ENCODE measurements at regions not wholly inside any gene's neighbourhood (a gene's known extent, or its start where the extent isn't known, plus 50 kb on each side); places are given as distances from the start of the nearest gene placed in this dataset.

DNA sequence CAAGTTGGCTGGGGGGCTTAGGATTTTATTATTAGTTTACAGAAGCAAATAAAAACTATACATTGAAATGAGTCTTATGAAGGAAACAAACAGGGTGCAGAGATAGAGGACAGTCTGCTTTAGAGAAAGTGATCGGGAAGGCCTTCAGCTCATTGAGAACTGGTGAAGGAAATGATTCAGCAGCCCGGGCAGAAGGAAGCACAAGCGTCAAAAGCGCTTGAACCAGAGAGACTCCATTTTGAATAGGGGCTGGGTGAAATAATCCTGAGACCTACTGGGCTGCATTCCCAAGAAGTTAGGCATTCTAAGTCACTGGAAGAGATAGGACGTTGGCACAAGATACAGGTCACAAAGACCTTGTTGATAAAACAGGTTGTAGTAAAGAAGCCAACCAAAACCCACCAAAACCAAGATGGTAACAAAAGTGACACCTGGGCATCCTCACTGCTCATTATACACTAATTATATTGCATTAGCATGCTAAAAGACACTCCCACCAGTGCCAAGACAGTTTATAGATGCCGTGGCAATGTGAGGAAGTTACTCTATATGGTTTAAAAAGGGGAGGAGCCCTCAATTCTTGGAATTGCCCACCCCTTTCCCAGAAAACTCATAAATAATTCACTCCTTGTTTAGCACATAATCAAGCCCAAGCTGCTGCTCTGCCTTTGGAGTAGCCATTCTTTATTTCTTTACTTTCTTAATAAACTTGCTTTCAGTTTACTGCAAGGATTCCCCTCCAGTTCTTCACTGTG is 83.1 kb upstream of the MPP7 start:
- TF ChIP-seq, protein P1, sequence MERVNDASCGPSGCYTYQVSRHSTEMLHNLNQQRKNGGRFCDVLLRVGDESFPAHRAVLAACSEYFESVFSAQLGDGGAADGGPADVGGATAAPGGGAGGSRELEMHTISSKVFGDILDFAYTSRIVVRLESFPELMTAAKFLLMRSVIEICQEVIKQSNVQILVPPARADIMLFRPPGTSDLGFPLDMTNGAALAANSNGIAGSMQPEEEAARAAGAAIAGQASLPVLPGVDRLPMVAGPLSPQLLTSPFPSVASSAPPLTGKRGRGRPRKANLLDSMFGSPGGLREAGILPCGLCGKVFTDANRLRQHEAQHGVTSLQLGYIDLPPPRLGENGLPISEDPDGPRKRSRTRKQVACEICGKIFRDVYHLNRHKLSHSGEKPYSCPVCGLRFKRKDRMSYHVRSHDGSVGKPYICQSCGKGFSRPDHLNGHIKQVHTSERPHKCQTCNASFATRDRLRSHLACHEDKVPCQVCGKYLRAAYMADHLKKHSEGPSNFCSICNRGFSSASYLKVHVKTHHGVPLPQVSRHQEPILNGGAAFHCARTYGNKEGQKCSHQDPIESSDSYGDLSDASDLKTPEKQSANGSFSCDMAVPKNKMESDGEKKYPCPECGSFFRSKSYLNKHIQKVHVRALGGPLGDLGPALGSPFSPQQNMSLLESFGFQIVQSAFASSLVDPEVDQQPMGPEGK (CRISPR knock-in tag; IDR thresholded peaks at IDR 0.05; ENCODE audit: borderline replicate concordance), result no peak
- TF ChIP-seq OSR1 (CRISPR knock-in tag; IDR thresholded peaks at IDR 0.05) (no peak), TCF4 (CRISPR knock-in tag; IDR thresholded peaks at IDR 0.05; ENCODE audit: borderline replicate concordance) (no peak), ESRRG (CRISPR knock-in tag; IDR thresholded peaks at IDR 0.05) (no peak), ZNF70 (CRISPR knock-in tag; IDR thresholded peaks at IDR 0.05) (no peak), ARNTL (CRISPR knock-in tag; IDR thresholded peaks at IDR 0.05; ENCODE audit: borderline replicate concordance, low read depth) (no peak), ZFP3 (CRISPR knock-in tag; IDR thresholded peaks at IDR 0.05) (no peak), ZFP30 (CRISPR knock-in tag; IDR thresholded peaks at IDR 0.05) (no peak), ZC3H10 (CRISPR knock-in tag; IDR thresholded peaks at IDR 0.05) (no peak)
- TF ChIP-seq, protein P2, sequence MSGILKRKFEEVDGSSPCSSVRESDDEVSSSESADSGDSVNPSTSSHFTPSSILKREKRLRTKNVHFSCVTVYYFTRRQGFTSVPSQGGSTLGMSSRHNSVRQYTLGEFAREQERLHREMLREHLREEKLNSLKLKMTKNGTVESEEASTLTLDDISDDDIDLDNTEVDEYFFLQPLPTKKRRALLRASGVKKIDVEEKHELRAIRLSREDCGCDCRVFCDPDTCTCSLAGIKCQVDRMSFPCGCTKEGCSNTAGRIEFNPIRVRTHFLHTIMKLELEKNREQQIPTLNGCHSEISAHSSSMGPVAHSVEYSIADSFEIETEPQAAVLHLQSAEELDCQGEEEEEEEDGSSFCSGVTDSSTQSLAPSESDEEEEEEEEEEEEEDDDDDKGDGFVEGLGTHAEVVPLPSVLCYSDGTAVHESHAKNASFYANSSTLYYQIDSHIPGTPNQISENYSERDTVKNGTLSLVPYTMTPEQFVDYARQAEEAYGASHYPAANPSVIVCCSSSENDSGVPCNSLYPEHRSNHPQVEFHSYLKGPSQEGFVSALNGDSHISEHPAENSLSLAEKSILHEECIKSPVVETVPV (CRISPR knock-in tag; IDR thresholded peaks at IDR 0.05), result no peak
- ATAC-seq, result no peak

DNA sequence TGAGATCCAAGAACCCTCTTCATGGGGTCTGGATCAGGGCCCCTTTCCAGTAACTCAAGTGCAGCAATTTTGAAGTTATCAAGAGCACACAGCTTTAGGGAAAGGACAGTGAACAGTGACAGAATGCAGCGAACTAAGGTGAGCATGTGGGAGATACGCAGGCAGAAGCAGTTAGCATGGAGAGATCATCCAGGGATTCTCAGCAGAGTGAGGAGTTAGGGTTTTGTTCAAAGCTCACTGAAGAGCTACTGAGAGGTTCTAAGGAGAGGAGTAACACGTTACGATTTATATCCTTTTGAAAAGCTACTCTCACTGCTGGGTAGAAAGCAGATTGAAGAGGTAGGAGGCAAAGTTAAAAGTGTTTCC is 83.6 kb upstream of the MPP7 start:
- TF ChIP-seq OSR1 (CRISPR knock-in tag; IDR thresholded peaks at IDR 0.05), result no peak
- no peak for TF ChIP-seq PPARA (CRISPR knock-in tag; IDR thresholded peaks at IDR 0.05; ENCODE audit: borderline replicate concordance)
- no peak for TF ChIP-seq ISL1 (CRISPR knock-in tag; IDR thresholded peaks at IDR 0.05)
- TF ChIP-seq, protein P3, sequence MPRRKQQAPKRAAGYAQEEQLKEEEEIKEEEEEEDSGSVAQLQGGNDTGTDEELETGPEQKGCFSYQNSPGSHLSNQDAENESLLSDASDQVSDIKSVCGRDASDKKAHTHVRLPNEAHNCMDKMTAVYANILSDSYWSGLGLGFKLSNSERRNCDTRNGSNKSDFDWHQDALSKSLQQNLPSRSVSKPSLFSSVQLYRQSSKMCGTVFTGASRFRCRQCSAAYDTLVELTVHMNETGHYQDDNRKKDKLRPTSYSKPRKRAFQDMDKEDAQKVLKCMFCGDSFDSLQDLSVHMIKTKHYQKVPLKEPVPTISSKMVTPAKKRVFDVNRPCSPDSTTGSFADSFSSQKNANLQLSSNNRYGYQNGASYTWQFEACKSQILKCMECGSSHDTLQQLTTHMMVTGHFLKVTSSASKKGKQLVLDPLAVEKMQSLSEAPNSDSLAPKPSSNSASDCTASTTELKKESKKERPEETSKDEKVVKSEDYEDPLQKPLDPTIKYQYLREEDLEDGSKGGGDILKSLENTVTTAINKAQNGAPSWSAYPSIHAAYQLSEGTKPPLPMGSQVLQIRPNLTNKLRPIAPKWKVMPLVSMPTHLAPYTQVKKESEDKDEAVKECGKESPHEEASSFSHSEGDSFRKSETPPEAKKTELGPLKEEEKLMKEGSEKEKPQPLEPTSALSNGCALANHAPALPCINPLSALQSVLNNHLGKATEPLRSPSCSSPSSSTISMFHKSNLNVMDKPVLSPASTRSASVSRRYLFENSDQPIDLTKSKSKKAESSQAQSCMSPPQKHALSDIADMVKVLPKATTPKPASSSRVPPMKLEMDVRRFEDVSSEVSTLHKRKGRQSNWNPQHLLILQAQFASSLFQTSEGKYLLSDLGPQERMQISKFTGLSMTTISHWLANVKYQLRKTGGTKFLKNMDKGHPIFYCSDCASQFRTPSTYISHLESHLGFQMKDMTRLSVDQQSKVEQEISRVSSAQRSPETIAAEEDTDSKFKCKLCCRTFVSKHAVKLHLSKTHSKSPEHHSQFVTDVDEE (CRISPR knock-in tag; IDR thresholded peaks at IDR 0.05), result no peak
- no peak for TF ChIP-seq ZNF8 (CRISPR knock-in tag; IDR thresholded peaks at IDR 0.05)
- TF ChIP-seq, protein P1 (CRISPR knock-in tag; IDR thresholded peaks at IDR 0.05; ENCODE audit: borderline replicate concordance), result no peak
- ATAC-seq, result no peak

DNA sequence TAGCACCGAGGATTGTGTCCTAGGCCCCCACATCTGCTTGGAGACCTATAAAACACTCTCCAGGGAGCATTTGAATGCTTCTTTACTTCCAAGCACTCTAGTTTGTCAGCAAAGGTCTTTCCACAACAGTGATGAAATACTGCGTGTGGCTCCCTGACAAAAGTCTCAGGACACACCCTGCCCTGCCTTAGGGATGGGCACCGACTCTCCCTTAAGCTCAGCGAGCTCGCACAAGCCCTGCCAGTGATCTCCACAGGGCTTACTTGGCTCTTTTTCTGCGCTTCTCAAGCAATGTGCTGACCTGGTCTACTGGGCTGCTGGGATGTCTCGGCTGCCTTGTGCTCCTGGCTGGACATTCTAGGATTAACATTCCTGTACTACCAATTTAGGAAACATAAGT is 84.3 kb upstream of the MPP7 start:
- ATAC-seq, result no peak
- TF ChIP-seq ARNTL (CRISPR knock-in tag; IDR thresholded peaks at IDR 0.05; ENCODE audit: borderline replicate concordance, low read depth) (no peak), ZFP30 (CRISPR knock-in tag; IDR thresholded peaks at IDR 0.05) (no peak), ZNF70 (CRISPR knock-in tag; IDR thresholded peaks at IDR 0.05) (no peak), ZFP3 (CRISPR knock-in tag; IDR thresholded peaks at IDR 0.05) (no peak), BACH2 (CRISPR knock-in tag; IDR thresholded peaks at IDR 0.05; ENCODE audit: borderline replicate concordance) (no peak), PPARA (CRISPR knock-in tag; IDR thresholded peaks at IDR 0.05; ENCODE audit: borderline replicate concordance) (no peak), ZNF8 (CRISPR knock-in tag; IDR thresholded peaks at IDR 0.05) (no peak), OSR1 (CRISPR knock-in tag; IDR thresholded peaks at IDR 0.05) (no peak), TCF4 (CRISPR knock-in tag; IDR thresholded peaks at IDR 0.05; ENCODE audit: borderline replicate concordance) (no peak), SNAI2 (CRISPR knock-in tag; IDR thresholded peaks at IDR 0.05) (no peak)
- TF ChIP-seq, protein P4, sequence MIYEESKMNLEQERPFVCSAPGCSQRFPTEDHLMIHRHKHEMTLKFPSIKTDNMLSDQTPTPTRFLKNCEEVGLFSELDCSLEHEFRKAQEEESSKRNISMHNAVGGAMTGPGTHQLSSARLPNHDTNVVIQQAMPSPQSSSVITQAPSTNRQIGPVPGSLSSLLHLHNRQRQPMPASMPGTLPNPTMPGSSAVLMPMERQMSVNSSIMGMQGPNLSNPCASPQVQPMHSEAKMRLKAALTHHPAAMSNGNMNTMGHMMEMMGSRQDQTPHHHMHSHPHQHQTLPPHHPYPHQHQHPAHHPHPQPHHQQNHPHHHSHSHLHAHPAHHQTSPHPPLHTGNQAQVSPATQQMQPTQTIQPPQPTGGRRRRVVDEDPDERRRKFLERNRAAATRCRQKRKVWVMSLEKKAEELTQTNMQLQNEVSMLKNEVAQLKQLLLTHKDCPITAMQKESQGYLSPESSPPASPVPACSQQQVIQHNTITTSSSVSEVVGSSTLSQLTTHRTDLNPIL (CRISPR knock-in tag; IDR thresholded peaks at IDR 0.05; ENCODE audit: low read depth), result no peak
- TF ChIP-seq, protein P5, sequence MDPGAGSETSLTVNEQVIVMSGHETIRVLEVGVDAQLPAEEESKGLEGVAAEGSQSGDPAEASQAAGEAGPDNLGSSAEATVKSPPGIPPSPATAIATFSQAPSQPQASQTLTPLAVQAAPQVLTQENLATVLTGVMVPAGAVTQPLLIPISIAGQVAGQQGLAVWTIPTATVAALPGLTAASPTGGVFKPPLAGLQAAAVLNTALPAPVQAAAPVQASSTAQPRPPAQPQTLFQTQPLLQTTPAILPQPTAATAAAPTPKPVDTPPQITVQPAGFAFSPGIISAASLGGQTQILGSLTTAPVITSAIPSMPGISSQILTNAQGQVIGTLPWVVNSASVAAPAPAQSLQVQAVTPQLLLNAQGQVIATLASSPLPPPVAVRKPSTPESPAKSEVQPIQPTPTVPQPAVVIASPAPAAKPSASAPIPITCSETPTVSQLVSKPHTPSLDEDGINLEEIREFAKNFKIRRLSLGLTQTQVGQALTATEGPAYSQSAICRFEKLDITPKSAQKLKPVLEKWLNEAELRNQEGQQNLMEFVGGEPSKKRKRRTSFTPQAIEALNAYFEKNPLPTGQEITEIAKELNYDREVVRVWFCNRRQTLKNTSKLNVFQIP (CRISPR knock-in tag; IDR thresholded peaks at IDR 0.05; ENCODE audit: borderline replicate concordance, low read depth), result no peak
- TF ChIP-seq, protein P3 (CRISPR knock-in tag; IDR thresholded peaks at IDR 0.05), result no peak
